ENCODE measurements at regions not wholly inside any gene's neighbourhood (a gene's known extent, or its start where the extent isn't known, plus 50 kb on each side); places are given as distances from the start of the nearest gene placed in this dataset.
A peak's percentile ranks its signal among the peaks of the same experiment; 100 is the strongest.

- DNase-seq, result no peak
These were observed 1075.0 kb upstream of the TENM3 start for GRCh38 chr4:181168011-181168805.

- no peak for DNase-seq
These were observed 1070.2 kb upstream of the TENM3 start for GRCh38 chr4:181173046-181173445.

DNA sequence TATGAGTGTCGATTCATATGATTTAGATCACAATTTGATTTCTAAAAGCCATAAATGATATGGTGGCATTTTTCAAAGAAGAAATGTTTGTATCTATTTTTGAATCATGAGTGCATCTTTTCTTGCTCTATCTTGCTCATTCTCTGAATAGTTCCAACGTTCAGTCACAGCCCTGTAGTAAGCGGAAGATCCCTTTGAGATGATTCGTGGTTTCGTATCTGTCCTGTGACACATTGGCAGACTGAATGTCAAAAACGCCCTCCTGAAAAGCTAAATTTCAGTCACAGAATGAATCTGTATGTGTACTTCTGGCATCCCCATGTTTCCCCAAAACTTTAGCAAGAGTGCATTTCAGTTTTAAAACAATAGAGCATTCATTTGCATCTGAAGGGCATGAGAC, 1066.9 kb upstream of the TENM3 start:
- DNase-seq, result peak; percentile 56

DNA sequence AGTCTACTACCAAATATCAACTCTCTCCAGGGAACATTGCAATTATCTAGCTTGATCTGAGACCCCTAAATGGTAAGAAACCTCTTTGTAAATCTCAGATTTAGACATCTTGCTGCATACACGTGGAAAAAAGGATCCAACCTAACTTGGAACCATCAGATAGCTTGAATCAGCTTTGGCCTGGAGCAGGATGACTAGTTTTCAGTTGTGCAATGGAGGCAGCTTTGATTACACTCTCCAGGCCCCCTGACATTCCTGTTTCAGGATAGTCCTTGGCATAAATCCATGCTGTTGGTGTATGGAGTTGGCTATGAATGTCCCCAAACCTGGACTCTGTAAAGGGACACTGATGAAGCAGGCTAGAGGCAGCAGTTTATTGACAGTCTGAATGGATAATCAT, 1061.9 kb upstream of the TENM3 start:
- DNase-seq, result no peak

- DNase-seq, result no peak
These were observed 1053.5 kb upstream of the TENM3 start for GRCh38 chr4:181189751-181190150.

DNA sequence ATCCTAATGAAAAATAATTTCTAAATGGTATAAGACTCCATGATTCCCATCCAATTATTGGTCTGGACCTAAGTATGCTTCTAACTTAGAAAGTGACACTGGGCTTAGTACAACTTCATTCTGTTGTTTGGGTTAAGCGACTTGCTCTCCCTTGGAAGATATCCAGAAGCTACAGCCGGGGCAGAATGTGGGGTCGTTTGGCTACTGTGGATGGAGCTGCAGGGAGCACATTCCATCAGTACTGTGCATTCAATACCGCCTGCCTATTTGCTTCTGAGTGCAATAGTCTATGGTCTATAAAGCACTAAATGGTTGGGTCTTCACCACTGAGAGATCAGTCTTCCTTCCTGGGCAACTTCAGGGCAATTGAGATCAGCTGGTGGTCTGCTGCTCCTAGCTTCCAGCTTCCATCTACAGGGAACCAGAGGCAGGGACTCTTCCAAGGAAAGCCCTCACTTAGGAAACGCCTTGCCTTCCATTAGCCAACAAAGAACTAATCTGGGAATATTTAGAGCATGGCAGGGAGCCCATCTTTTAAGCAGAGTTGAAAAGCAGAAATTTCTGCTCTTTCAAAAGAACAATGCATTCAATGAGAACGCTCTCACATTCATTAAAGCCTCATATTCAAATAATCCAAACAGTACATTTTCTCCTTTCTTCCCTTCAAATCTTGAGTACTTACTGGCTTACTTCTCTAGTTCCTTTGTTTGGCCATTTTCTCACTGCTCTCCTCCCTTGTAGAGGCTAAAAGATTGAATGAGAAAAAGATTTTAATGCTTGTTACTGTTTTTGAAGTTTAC, 1049.9 kb upstream of the TENM3 start:
- DNase-seq, result peak; percentile 5

- DNase-seq, result peak; percentile 27
These were observed 1049.1 kb upstream of the TENM3 start for GRCh38 chr4:181194096-181194495.

DNA sequence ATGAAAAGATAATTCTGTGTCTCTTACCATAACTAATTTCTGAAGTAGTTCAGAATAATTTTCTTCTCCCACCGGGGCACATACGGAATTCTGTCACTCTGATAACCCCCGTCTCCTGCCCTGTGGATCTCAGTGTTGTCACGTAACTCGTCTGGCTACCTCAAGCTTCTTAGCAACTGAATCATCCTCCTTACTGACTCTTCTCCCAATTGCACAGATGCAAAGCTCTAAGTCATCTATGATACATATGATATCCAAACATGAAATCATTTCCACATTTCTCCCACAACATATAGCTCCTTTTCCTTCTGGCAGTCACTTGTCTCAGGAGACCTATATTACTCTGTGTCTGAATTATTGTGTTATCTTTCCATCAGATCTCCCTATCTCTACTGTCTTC, 1043.1 kb upstream of the TENM3 start:
- peak; percentile 46 for DNase-seq

GRCh38 chr4:181202240-181202639, 1041.0 kb upstream of the TENM3 start:
- DNase-seq, result no peak

DNA sequence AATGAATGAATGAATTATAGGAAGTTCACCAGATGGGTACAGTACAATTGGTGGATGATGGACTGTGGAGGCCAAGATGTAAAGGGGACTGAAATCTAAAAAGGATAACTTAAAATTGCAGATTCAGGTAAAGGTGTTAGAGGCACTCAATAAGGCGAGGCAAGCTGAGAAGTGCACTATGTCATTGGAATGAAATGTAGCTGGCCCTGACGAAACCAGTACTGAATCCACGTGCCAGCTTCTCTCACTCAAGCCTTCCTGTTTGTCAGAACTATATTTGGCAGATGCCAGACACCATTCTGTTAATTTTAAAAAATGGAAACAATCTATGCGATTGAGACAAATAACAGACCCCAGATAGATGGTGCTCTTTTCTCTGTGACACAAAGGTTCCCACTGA, 1039.1 kb upstream of the TENM3 start:
- DNase-seq, result no peak

DNA sequence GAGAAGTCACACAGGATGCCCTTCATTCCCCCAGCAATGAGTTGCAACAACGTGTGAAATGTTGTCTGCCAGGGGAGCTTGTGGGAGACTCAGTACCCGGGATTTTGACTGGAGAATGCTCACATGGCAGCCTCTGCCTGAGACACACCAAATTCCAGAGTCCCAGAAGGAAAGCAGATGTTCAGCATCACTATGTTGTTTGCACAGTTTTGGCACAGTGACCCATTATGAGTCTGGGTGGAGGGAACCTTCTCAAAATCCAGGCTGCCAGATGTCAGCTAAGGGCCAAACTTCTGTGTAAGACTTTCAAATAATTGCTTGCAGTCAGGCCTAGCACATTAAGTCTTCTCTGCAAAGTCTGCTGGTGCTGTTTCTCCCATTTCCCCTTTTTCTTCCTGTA, 1029.7 kb upstream of the TENM3 start:
- no peak for DNase-seq

- peak; percentile 38 for DNase-seq
These were observed 1026.7 kb upstream of the TENM3 start for GRCh38 chr4:181216501-181216900.

DNA sequence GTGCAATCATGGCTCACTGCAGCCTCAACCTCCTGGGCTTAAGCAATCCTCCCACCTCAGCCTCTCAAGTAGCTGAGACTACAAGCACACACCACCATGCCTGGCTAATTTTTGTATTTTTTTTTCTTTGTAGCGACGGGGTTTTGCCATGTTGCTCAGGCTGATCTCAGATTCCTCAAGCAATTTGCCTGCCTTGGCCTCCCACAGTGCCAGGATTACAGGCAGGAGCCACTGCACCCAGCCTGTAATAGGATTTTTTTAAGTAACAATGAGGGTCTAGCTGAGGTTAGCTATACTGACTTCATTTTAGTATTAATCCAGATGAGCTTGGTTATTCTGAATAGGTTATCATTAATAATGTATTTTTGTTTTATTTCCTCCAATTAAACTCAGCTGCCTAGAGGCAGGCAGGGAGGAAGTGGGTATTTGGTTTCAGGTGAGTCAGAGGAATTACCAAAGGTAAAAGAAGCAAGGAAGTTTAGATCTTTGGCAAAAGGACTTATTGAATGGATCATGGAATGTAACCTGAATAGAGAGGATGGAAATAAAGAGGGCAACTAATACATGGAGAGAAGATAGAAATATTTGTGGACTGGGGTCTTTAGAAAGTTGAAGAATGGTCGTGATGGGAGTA, 1023.3 kb upstream of the TENM3 start:
- no peak for DNase-seq

- no peak for DNase-seq
These were observed 1018.4 kb upstream of the TENM3 start for GRCh38 chr4:181224852-181225251.

DNA sequence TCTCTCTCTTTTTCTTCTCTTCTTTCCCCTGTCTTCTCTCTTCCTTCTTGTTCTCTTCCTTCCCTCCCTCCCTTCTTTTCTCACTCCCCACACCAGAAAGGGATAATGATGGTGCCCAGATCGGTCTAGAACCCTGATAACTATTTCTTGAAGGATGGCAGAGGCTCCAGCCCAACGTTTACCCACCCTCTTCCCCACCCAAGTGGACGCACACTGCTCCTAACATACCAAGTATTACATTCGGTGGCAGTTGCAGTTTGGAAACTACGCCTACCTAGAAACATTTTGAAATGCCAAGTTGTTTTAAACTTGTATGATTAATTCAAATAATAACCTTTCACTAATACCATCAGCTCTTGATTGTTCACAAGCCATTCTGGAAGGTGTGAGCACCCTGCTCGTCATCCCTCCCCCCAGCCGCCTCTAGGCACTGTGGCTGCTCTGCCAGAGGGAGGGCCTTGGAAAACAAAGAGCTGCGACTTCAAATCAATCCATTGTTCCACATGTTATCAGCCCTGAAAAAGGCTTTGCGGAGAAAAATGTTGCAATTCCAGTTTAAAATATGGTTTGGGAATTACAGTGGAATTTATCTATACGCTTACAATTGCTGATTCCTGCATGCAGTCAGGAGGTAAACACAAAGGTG, 1017.5 kb upstream of the TENM3 start:
- no peak for DNase-seq

- DNase-seq, result no peak
These were observed 1008.1 kb upstream of the TENM3 start for GRCh38 chr4:181234951-181235680.

DNA sequence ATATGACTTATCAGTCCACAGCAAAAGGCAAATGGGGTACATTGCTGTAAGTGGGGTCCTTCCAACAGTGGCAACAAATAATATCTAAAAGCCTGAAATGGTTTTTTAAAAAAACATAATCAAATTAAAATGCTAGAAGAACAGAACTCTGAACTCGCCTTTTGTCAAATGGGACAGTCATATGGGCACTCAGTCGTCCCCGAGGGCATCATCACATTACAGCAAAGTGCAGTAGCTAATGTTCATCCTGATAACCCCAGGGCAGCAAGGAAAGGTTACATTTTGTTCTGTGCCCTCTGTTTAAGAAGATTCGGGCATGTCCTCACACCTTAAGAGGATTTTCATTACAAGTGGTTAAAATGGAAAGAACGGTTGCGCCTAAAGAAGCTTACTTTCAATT, 997.9 kb upstream of the TENM3 start:
- DNase-seq, result no peak

GRCh38 chr4:181249031-181249430, 994.2 kb upstream of the TENM3 start:
- no peak for DNase-seq

GRCh38 chr4:181254771-181255170, 988.4 kb upstream of the TENM3 start:
- no peak for DNase-seq

DNA sequence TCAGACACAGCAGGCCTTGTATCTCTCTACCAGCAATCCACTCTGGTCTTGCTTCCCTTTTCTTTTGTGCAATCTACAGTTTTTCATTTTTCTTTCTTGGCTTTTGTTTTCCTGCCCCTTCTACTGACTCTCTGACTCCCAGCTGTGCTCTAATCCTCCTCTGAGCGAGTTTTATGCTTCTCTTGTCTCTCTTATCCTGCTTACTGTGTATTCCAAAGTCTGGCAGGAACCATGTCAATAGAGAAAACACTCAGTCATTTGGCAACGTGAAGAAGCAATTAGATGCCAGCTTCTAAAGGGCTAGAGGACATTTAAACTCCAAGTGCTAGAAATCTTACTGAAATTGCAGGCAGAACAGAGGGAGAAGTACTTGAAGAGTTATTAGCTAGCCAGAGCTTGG, 984.6 kb upstream of the TENM3 start:
- DNase-seq, result no peak

GRCh38 chr4:181259081-181259709, 984.0 kb upstream of the TENM3 start:
- DNase-seq, result no peak

GRCh38 chr4:181261279-181261678, 981.9 kb upstream of the TENM3 start:
- peak; percentile 31 for DNase-seq
